Activated CD8-positive, alpha-beta memory T cell treated with anti-CD3 and anti-CD28 coated beads, Interleukin-2, amount 50 U/mL, for 48 hours (primary cell): ENCODE measurements at regions not wholly inside any gene's neighbourhood (a gene's known extent, or its start where the extent isn't known, plus 50 kb on each side); places are given as distances from the start of the nearest gene placed in this dataset.

Source experiments
- DNase-seq: peaks from one replicate; pipeline ENCODE4 v3.0.0-alpha.2; 2020

DNA sequence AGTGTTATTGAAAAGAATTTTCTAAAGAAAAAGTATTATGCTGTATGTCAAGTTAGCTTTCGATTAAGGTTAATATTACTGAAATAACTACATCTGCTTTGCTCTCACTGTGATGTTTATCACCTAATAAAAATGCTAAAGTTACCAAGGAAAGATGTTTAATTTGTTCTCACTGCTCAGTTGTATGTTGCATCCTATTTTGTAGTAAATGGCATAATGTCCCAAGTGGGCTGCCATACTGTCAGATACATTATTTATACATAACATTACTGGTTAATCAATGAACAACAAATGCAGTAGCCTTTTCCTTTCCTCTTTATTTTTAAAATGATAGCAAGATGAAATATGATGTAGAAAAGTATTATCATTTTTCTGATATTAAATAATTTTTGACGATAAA lies 226.3 kb upstream of the DACH1 start:
- DNase-seq = no peak

DNA sequence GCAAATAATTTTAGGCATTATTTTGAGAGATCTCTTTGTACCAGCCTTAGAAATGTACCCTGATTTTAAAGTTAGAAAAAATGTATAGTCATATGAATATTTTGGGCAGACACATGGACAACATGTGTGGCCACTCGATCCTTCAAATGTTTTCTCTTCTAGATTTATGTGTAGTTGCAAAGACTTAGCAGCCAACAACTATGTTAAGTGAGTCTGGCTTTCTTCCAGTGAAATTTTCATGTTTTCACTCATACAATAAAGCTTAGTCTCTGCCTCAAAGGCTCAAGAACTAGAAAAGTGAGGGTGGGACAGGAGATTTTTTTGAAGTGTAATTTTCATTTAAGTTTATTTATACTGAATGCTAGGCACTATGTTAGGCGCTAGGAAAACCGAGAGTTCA lies 207.7 kb upstream of the DACH1 start:
- DNase-seq = no peak

DNA sequence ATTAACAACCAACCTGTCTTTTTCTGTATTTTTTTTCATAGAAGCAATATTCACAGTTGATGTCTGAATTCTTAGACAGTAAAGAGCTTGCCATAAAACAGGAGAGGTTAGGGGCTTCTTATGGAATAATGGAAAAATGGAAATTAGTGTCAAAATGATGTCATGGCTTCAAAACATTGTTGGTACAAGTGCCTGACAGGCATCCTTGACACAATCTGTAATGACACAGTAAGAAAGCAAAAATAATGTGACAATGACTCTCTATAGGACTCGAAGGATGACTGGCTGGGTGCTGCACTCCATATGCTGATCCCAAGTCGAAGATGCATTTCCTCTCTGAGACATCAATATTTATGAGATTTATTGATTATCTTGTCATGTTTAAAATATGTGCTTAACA lies 205.3 kb upstream of the DACH1 start:
- DNase-seq = no peak

DNA sequence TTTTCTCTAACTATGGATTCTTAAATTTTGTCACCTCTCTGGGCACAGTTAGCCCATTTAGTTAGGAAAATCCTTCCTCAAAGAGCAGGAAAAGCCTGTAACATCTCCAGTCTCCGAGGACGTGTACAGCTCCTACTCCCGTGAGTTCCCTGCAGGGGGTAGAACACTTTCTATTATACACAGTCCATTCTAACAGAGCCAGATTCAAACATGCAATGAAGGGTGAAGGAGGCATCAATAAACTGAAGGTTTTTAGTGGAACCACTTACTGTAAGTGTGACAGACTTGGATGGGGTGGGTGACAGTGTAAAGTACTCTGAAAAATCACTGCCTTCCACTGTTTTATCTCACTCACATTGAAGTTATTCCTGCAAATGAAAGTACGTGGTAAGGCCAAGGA lies 204.7 kb upstream of the DACH1 start:
- no peak for DNase-seq

DNA sequence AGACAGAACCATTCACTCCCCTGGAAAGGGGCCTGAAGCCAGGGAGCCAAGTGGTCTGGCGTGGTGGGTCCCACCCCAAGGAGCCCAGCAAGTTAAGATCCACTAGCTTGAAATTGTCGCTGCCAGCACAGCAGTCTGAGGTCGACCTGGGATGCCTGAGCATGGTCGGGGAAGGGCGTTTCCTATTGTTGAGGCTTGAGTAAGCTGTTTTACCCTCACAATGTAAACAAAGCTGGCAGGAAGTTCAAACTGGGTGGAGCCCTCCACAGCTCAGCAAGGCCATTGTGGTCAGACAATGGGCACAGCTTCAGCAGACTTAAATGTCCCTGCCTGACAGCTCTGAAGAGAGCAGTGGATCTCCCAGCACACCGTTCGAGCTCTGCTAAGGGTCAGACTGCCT lies 195.6 kb upstream of the DACH1 start:
- no peak for DNase-seq

DNA sequence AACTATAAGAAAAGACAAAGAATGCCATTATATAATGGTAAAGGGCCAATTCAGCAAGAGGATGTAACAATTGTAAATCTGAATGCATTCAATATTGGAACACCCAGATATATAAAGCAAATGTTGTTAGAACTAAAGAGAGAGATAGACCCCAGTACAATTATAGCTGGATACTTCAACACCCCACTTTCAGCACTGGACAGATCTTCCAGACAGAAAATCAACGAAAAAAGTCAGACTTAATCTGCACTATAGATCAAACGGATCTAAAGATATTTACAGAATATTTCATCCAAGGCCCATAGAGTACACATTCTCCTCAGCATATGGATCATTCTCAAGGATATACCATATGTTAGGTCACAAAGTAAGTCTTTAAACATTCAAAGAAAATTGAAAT lies 194.6 kb upstream of the DACH1 start:
- DNase-seq = no peak

DNA sequence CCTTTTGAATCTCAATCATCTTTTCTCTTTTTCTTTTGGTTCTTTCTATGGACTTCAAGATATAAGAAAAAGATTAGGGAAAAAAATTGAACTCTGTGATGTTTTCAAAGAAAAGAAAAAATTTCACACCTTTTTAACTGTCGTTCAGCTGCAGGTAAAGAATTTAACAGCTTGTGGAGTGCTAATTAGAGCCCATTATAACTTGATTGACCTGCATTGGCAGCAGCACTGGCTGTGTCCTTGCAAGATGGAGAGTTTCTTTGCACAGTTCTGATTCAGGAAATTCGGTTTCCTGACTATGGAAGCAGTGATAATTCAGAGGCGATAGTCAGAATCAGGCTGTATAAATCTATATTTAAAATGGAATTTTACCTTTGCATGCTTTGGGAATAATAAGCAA lies 183.2 kb upstream of the DACH1 start:
- DNase-seq = no peak

DNA sequence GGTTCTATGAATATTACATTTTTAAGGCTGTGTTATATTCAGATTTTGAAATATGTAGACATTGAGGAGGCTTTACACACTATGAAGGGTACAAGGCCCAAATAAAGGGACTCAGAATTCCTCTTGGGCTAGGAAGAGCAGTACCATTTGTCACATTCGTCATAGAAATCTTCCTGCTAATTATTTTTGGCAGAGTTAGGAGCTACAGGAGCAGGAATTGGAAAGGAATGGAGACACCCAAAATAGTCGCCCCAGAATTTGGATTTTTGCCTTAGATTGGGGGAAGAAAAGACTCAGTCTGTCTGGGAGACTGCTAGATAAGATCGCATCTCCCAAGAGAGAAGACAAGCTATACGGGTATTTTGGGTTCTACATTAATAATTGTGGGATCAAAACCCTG lies 176.4 kb upstream of the DACH1 start:
- DNase-seq = no peak

DNA sequence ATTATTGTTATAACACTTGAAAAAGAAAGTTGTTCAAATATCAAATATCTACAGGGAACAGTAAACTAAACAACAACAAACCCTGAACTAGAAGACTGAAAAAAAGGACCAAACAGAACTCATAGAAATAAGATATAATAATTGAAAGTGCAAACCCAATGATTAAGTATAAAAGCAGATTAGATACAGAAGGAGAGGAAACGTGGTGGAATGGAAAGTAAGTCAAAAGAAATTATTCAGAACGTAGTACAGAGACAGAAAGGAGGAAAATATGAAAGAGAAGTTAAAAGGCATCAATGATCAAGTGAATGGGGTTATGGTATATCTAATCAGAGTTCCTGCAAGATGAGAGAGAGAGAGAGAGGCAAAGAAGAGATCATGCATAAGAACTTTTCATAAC lies 174.2 kb upstream of the DACH1 start:
- DNase-seq = no peak

DNA sequence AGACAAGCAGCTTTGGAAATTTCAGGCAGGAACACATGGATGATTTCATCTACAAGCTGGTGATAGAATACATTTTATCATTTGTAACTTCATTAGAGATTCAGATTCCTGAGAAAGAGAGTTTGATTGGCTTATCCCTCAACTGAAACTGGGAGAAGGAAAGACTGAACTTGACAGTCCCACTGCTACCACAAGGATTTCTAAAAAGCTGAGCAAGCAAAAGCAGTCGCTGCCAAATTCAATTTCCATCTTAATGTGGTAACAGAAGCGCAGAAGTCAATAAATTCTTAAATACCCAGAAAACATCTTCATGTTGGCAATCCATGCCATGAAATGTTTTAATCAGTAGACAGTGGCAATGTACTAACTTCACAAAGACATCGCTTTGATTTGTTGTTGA lies 172.1 kb upstream of the DACH1 start:
- no peak for DNase-seq

DNA sequence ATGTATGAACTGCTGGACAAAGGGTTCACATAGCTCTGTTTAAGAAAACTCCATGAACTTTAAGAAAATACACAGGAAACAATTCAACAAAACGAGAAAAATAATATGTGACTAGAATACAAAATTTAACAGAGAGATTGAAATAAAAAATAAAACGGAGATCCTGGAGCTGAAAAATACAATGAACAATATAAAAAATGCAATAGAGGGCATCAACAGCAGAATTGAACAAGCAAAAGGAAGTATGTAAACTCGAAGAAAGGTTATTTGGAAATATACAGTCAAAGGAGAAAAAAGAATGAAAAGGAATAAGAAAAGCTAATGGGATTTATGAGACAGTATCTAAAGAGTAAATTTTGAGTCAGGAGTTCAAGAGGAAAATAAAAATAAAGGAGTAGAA lies 163.0 kb upstream of the DACH1 start:
- DNase-seq = no peak

DNA sequence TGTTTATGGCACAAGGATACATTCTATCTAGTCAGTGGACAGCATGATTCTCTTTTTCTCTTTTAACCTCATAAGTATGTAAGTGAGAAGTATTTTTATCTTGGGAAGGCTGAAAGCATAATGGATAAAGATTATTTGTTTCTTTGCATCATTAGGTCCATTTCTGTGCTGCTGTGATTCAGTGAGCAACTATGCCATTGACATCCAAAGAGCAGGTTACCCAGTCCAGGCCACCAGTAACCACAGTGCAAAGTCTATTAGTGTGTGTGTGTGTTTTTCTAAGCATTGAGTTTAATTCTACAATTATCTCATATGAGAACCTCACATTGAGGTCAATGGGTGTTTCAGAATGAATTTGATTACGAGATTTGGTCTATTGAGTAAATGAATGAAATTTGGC lies 158.8 kb upstream of the DACH1 start:
- no peak for DNase-seq

DNA sequence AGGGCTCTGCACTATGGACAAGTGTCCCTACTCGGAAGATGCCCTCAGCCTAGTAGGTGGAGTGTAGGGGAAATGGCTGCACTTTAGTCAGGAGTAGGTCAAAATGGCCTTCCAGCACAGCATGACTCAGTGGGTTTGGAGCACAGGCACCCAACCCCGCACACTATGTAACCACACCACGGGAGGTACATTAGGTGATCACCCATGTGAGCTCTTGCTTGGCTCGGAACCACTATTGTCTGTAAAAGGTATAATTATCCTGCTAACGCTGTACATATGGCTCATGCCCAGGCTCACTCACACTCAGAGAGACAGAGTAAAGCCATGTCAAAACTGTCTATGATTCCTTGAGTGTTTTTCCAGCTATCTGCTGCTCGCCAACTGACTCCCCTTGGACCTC lies 156.9 kb upstream of the DACH1 start:
- no peak for DNase-seq

DNA sequence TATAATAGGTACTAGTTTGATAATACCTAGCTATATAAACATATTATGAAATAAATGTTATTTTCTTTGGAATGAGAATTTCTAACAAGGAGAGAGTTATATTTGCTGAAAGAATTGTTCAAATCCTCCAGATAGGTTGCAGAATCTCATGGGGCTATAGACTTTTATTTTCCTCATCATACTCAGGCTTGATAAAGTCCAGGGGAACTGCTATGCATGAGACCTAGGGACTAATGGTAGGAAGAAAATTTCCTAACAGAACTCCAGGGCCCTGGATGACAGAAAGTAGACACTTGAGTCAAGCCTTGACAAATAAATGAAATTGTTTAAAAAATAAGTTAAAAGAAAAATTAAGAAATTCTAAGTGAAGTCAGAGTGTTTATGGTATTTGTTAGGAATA lies 138.5 kb upstream of the DACH1 start:
- no peak for DNase-seq

DNA sequence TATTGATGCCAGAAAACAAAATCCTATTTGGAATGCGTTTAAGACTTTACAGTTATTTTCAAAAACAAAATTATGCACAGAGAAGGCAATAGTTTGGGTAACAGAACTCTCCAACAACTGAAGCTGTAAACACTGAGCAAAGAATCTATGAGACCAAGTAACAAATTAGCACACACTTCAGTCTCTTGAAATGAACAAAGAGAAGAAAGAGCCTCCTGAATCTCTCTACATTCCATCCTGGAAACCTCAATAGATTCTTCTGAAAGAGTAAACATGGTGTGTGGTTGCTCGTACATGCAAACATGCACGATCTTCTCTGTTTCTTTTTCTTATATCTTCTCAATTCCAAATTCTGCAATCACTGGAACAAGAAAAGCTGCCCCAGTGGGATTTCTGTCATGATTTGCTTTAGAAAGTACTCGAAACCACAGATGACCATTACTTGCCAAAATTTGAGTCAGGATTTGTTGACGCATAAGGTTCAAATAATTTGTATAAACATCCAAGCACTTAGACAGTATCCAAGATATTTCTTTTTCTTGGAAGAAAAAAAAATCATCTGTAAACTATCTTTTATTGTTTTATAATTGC lies 137.9 kb upstream of the DACH1 start:
- no peak for DNase-seq

DNA sequence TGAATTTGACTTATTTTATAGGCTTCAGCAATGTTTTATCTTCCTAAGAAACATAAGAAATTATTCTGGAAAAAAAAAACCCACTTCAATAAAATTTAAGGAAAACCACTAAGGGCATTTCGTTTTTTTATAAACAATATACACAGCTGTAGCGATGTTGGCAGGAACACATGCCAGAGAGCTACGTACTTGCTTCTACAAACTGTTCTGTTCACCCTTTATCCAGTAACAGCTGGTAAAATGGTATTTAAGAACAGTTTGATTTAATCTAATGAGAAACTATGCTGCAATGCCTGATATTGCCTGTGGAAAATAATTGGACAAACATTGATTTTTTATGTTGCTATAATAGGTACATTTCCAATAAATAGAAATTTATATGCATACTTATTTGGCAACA lies 137.2 kb upstream of the DACH1 start:
- DNase-seq = no peak

DNA sequence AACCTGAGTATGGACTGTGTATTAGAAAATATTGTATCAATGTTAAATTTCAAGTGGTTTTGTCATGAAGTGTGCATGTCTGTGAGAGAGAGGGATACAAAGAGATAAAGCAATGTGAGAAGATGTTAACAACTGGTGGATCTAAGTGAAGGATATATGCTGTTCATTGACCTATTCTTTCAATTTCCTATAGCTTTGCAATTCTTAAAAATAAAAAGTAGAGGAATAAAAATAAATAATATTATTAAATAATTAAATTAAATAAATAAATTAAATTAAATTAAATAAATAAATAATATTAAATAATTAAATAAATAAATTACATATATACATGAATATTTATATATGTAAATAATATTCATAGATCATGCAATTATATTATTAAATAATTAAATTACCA lies 131.2 kb upstream of the DACH1 start:
- DNase-seq = no peak

DNA sequence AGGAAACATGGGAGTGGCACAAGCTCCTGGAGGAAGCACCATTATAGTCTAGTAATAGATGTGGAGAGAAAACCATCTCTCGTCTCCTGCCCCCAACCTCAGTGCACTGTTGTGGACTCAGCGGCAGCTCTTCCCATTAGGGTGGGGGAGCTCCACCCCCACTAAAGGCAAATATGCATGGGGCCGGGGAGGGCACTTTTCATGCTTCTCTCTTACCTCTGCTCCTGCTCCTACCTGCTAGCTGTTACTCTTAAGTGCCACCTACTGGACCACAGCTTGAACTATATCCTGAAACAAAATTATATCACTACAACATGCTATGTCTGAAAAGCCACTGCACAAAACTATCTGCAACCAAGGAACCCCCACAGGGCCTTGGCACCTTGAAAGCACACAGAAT lies 112.6 kb upstream of the DACH1 start:
- no peak for DNase-seq

DNA sequence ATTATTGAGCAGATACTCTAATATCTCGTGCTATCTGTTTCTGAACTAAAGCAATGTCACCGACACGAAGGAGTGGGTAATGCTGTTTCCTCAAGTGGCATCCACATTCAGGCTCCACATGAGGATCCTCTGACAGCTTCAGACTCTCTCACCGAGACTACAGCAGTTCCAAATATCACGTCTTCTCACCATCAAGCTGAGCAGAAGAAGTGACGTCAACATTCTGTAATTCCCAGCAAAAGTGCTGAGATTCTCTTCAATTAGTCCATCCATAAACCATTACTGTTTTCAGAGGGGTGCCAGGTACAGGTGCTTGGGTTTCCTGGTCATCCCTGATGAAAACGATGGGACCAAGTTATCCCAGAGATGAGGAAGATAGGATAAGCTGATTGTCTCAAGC lies 110.0 kb upstream of the DACH1 start:
- DNase-seq = no peak

DNA sequence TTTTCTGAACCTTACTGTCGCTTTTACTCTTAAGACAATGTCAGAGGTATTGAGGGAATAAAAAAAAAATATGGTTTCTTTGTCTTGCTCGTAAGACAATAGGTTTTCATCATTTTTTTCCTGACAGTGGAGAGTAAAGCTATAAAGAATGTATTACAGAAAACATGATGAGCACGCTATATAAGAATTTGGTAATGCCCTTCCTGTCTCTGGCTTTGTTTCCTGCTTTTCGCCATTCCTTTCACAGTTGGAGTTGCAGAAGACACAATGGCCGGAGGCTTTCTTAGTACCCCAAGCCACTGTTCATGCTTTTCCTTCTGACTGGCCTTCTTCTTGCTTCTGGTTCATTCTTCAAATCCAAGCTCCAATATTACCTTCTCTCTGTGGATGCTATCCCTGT lies 101.0 kb upstream of the DACH1 start:
- DNase-seq = no peak

DNA sequence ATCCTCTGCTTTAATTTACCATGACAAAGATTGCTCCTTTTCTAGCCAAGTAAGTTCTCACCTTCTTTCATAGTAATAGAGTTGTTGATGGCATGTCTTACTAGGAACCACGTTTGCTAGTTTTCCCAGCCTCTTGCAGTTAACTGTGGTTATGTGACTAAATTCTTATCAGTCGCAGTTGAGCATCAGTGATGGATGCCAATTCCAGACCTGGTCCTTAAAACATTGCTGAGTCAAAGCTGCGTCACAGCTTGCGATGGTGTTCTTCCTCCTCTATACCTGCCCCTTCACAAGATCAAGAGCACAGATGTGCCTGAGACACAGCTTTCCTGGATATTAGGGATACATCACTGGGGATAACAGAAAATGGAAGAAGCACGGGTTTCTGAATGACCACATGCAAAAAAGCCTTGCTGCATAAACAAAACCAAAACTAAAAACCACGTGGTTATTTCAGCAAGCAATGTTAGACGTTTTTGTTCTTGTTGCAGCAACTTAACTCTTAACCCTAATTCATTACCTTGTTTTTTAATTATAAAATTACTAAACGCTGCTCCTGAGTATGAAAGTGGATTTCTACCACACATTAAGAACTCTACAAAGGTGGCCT lies 97.6 kb upstream of the DACH1 start:
- DNase-seq = no peak

DNA sequence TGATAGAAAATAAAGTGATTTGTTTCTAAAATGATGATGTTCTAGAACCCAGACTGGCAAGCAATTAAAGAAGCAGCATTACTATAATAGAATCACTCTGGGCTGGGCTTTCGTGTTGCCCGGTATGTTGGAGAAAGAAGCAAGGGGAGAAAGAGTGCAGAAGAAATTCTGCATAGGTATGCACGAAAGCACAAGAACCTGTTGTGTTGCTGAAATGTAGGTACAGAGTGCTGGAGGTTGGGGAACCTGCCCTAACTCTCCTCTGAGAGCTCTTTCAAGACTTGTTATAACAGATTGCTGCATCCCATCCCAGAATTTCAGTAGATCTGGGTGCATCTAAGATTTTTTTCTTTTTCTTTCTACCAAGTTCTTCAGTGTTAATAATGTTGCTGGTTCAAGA lies 95.7 kb upstream of the DACH1 start:
- DNase-seq = no peak

DNA sequence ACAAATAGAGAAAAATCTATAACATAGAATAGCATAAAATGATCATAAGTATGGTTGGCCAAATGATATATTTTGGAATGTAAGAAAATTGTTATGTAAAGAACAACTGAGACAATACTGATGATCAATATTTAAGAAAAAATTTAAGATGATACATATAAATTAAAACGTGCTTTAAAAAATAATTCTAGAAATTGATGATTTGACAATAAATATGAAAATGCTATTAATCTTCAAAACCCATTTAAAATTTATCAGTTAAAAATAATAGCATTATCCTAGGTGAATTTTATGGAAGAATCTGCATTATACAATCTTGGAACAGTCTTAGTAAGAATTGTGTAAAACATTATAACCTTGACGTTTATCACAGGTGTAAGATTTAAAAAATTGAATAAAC lies 95.1 kb upstream of the DACH1 start:
- DNase-seq = no peak

DNA sequence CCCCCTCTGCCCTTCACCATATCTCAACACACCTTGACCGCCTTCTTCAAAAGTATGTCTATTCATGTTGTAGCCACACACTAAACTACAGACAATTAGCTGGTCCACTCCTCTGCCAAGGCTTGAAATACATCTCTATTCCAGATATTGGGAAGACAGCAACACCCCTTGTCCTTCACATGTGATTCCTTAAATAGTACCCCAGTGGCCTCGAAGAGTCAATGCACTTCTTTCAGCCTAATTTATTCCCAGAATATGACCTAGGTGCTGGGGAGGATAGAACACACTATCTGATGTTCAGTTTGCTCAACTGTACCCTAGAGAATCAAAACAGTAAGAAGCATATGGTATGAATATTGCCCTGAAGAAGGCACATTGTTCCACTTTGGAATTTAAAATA lies 82.4 kb upstream of the DACH1 start:
- no peak for DNase-seq

DNA sequence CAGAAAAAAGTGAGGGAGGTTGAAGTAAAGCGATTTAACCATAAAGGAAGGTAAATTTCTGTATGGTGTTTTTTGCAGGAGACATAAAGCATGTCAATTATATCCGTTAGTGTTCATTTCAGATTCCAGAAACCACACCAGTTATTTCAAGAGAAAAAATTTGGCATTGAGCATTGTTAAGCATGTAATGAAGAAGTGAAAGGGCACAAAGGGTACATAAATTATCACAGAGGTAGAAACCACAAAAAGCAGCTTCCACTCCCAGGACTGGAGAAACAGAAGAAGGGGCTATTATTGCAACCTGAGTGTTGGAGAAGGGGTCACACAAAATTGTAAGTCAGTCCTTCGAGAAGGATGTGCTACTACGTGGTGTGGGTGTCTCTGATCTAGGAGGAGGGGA lies 72.2 kb upstream of the DACH1 start:
- no peak for DNase-seq
